ENCODE measurements at regions not wholly inside any gene's neighbourhood (a gene's known extent, or its start where the extent isn't known, plus 50 kb on each side); places are given as distances from the start of the nearest gene placed in this dataset.

GRCh38 chr5:30768056-30768690 lies 425.3 kb upstream of the CDH6 start:
- CTCF ChIA-PET: no interaction called here
- POLR2A ChIA-PET: no interaction called here
- Histone ChIP-seq H3K27ac (ENCODE audit: low read depth, low read length) (no peak overlapping the region), H3K9me3 (ENCODE audit: control insufficient read depth, insufficient read depth, low read length) (no peaks in the 10 kb centered on the region), H3K27me3 (ENCODE audit: control insufficient read depth, insufficient read depth, low read length) (no peaks in the 10 kb centered on the region), H3K4me3 (ENCODE audit: low read depth, low read length) (no peak overlapping the region)
- no peak for DNase-seq (ENCODE audit: low read depth, low spot score)
- TF ChIP-seq CTCF (IDR thresholded peaks at IDR 0.05; ENCODE audit: low read depth, low read length): no peak

- no peak for TF ChIP-seq CTCF (IDR thresholded peaks at IDR 0.05; ENCODE audit: low read depth, low read length)
- ChIA-PET CTCF (no interaction called here), POLR2A (no interaction called here)
- DNase-seq (ENCODE audit: low read depth, low spot score): no peak
- H3K4me3 ChIP-seq (ENCODE audit: low read depth, low read length): no peak overlapping the region
- no peak overlapping the region for H3K27ac ChIP-seq (ENCODE audit: low read depth, low read length)
- no peaks in the 10 kb centered on the region for H3K27me3 ChIP-seq (ENCODE audit: control insufficient read depth, insufficient read depth, low read length)
- H3K9me3 ChIP-seq (ENCODE audit: control insufficient read depth, insufficient read depth, low read length): no peaks in the 10 kb centered on the region
Measured at GRCh38 chr5:30765706-30766105, 427.8 kb upstream of the CDH6 start.

- POLR2A ChIA-PET: no interaction called here
- H3K4me3 ChIP-seq (ENCODE audit: low read depth, low read length): no peak overlapping the region
- no peak overlapping the region for H3K27ac ChIP-seq (ENCODE audit: low read depth, low read length)
- H3K27me3 ChIP-seq (ENCODE audit: control insufficient read depth, insufficient read depth, low read length): no peaks in the 10 kb centered on the region
- DNase-seq (ENCODE audit: low read depth, low spot score): no peak
- CTCF ChIA-PET: no interaction called here
- no peak for TF ChIP-seq CTCF (IDR thresholded peaks at IDR 0.05; ENCODE audit: low read depth, low read length)
- no peaks in the 10 kb centered on the region for H3K9me3 ChIP-seq (ENCODE audit: control insufficient read depth, insufficient read depth, low read length)
Measured at GRCh38 chr5:30765227-30765626, 428.3 kb upstream of the CDH6 start.

- Histone ChIP-seq H3K9me3 (ENCODE audit: control insufficient read depth, insufficient read depth, low read length) (no peaks in the 10 kb centered on the region), H3K27me3 (ENCODE audit: control insufficient read depth, insufficient read depth, low read length) (no peaks in the 10 kb centered on the region), H3K4me3 (ENCODE audit: low read depth, low read length) (no peak overlapping the region), H3K27ac (ENCODE audit: low read depth, low read length) (no peak overlapping the region)
- no peak for TF ChIP-seq CTCF (IDR thresholded peaks at IDR 0.05; ENCODE audit: low read depth, low read length)
- ChIA-PET CTCF (no interaction called here), POLR2A (no interaction called here)
- no peak for DNase-seq (ENCODE audit: low read depth, low spot score)
Measured at GRCh38 chr5:30764704-30765103, 428.8 kb upstream of the CDH6 start.

- H3K4me3 ChIP-seq (ENCODE audit: low read depth, low read length): no peak overlapping the region
- ChIA-PET POLR2A (no interaction called here), CTCF (no interaction called here)
- no peak for DNase-seq (ENCODE audit: low read depth, low spot score)
- no peak for TF ChIP-seq CTCF (IDR thresholded peaks at IDR 0.05; ENCODE audit: low read depth, low read length)
- H3K27me3 ChIP-seq (ENCODE audit: control insufficient read depth, insufficient read depth, low read length): no peaks in the 10 kb centered on the region
- H3K27ac ChIP-seq (ENCODE audit: low read depth, low read length): no peak overlapping the region
- no peaks in the 10 kb centered on the region for H3K9me3 ChIP-seq (ENCODE audit: control insufficient read depth, insufficient read depth, low read length)
Measured at GRCh38 chr5:30759731-30760130, 433.8 kb upstream of the CDH6 start.
